ENCODE measurements at regions not wholly inside any gene's neighbourhood (a gene's known extent, or its start where the extent isn't known, plus 50 kb on each side); places are given as distances from the start of the nearest gene placed in this dataset.
A peak's percentile ranks its signal among the peaks of the same experiment; 100 is the strongest.

- DNase-seq (ENCODE audit: low read depth) = no peak
Measured at GRCh38 chr11:11789735-11790369, 51.9 kb upstream of the USP47 start.

GRCh38 chr11:11788063-11788710 lies 53.6 kb upstream of the USP47 start:
- DNase-seq (ENCODE audit: low read depth) = no peak

GRCh38 chr11:11787305-11788062 lies 54.3 kb upstream of the USP47 start:
- DNase-seq (ENCODE audit: low read depth) = peak; percentile 42

GRCh38 chr11:11786771-11787170 lies 55.0 kb upstream of the USP47 start:
- no peak for DNase-seq (ENCODE audit: low read depth)

- no peak for DNase-seq (ENCODE audit: low read depth)
Measured at GRCh38 chr11:11786234-11786633, 55.5 kb upstream of the USP47 start.

GRCh38 chr11:11782532-11783110 lies 59.2 kb upstream of the USP47 start:
- no peak for DNase-seq (ENCODE audit: low read depth)

- no peak for DNase-seq (ENCODE audit: low read depth)
Measured at GRCh38 chr11:11780858-11781257, 60.9 kb upstream of the USP47 start.

GRCh38 chr11:11779975-11780374 lies 61.8 kb upstream of the USP47 start:
- no peak for DNase-seq (ENCODE audit: low read depth)

- no peak for DNase-seq (ENCODE audit: low read depth)
Measured at GRCh38 chr11:11777897-11778296, 63.9 kb upstream of the USP47 start.

- DNase-seq (ENCODE audit: low read depth) = no peak
Measured at GRCh38 chr11:11776714-11777113, 65.1 kb upstream of the USP47 start.

GRCh38 chr11:11774928-11775327 lies 66.8 kb upstream of the USP47 start:
- DNase-seq (ENCODE audit: low read depth) = no peak

GRCh38 chr11:11772865-11773515 lies 68.8 kb upstream of the USP47 start:
- no peak for DNase-seq (ENCODE audit: low read depth)

- no peak for DNase-seq (ENCODE audit: low read depth)
Measured at GRCh38 chr11:11770921-11771486, 70.8 kb upstream of the USP47 start.

- no peak for DNase-seq (ENCODE audit: low read depth)
Measured at GRCh38 chr11:11770296-11770695, 71.5 kb upstream of the USP47 start.

- no peak for DNase-seq (ENCODE audit: low read depth)
Measured at GRCh38 chr11:11769782-11770181, 72.0 kb upstream of the USP47 start.

- no peak for DNase-seq (ENCODE audit: low read depth)
Measured at GRCh38 chr11:11769362-11769761, 72.4 kb upstream of the USP47 start.

GRCh38 chr11:11764423-11764803 lies 77.4 kb upstream of the USP47 start:
- DNase-seq (ENCODE audit: low read depth) = no peak

- no peak for DNase-seq (ENCODE audit: low read depth)
Measured at GRCh38 chr11:11763796-11764422, 77.9 kb upstream of the USP47 start.

- DNase-seq (ENCODE audit: low read depth) = no peak
Measured at GRCh38 chr11:11760838-11761237, 80.9 kb upstream of the USP47 start.

- DNase-seq (ENCODE audit: low read depth) = no peak
Measured at GRCh38 chr11:11758603-11759196, 83.1 kb upstream of the USP47 start.

- no peak for DNase-seq (ENCODE audit: low read depth)
Measured at GRCh38 chr11:11757909-11758308, 83.9 kb upstream of the USP47 start.
